T-helper 2 cell treated with Interferon-gamma antibody and Interleukin-4, amounts not matched to agents 5 μg/mL and 100 μg/mL, for 36 hours (primary cell): ENCODE measurements at regions not wholly inside any gene's neighbourhood (a gene's known extent, or its start where the extent isn't known, plus 50 kb on each side); places are given as distances from the start of the nearest gene placed in this dataset.
"Not testable (repeated sequence)": the region's sequence is repeated elsewhere in the genome, so short reads cannot be mapped to it uniquely, and the experiment has no call there.

ENCODE experiments used
- DNase-seq: peaks from one replicate; pipeline ENCODE4 v3.0.0; 2021; ENCODE audit warnings: low spot score
- H3K27ac Mint-ChIP-seq: one replicate; pipeline ENCODE4 v1.8.0; 2021; ENCODE audit warnings: mild to moderate bottlenecking, mixed read lengths
- H3K27me3 Mint-ChIP-seq: one replicate; pipeline ENCODE4 v1.8.0; 2021; ENCODE audit warnings: low read depth, mixed read lengths
- H3K36me3 Mint-ChIP-seq: one replicate; pipeline ENCODE4 v1.8.0; 2021; ENCODE audit warnings: low read depth, mixed read lengths
- H3K4me1 Mint-ChIP-seq: one replicate; pipeline ENCODE4 v1.8.0; 2021; ENCODE audit warnings: low read depth, mixed read lengths
- H3K4me3 Mint-ChIP-seq: one replicate; pipeline ENCODE4 v1.8.0; 2022; ENCODE audit warnings: mild to moderate bottlenecking, moderate library complexity, mixed read lengths
- H3K9me3 Mint-ChIP-seq: one replicate; pipeline ENCODE4 v1.8.0; 2021; ENCODE audit warnings: mixed read lengths

DNA sequence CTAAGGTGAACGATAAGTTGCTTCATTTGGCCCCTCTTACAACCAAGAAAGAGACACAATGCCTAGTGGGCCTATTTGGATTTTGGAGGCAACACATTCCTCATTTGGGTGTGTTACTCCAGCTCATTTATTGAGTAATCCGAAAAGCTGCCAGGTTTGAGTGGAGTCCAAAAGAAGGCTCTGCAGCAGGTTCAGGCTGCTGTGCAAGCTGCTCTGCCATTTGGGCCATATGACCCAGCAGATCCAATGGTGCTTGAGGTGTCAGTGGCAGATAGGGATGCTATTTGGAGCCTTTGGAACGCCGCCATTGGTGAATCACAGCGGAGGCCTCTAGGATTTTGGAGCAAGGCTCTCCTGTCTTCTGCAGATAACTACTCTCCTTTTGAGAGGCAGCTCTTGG, 176.4 kb downstream of the AKR1D1 start:
- H3K36me3 Mint-ChIP-seq, H3K27ac Mint-ChIP-seq, H3K4me3 Mint-ChIP-seq, DNase-seq, H3K4me1 Mint-ChIP-seq, H3K9me3 Mint-ChIP-seq, H3K27me3 Mint-ChIP-seq: not testable (repeated sequence)

DNA sequence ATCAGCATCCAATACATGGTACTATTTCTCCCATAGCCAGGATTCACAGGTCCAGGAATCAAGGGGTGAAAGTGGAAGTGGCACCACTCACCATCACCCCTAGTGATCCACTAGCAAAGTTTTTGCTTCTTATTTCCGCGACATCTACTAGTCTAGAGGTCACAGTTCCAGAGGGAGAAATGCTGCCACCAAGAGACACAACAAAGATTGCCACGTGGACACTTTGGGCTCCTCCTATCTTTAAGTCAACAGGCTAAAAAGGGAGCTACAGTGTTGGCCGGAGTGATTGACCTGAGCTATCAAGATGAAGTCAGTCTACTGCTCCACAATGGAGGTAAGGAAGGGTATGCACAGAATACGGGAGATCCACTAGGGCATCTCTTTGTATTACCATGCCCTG, 178.2 kb downstream of the AKR1D1 start:
- Mint-ChIP-seq H3K36me3 (no peaks in the 10 kb centered on the region), H3K27ac (no peak overlapping the region), H3K27me3 (no peaks in the 10 kb centered on the region)

GRCh38 chr7:138257459-138258196, 181.4 kb downstream of the AKR1D1 start:
- no peak for DNase-seq
- Mint-ChIP-seq H3K27me3 (no peaks in the 10 kb centered on the region), H3K27ac (no peak overlapping the region), H3K36me3 (no peaks in the 10 kb centered on the region), H3K4me1 (peaks cover 2% of the 10 kb centered on the region), H3K4me3 (no peak overlapping the region), H3K9me3 (no peaks in the 10 kb centered on the region)

More for the DNA sequence above, 178.2 kb downstream of the AKR1D1 start:
- Mint-ChIP-seq H3K4me3 (no peak overlapping the region), H3K4me1 (peaks cover 2% of the 10 kb centered on the region), H3K9me3 (peaks cover 3% of the 10 kb centered on the region)
- DNase-seq, result no peak

DNA sequence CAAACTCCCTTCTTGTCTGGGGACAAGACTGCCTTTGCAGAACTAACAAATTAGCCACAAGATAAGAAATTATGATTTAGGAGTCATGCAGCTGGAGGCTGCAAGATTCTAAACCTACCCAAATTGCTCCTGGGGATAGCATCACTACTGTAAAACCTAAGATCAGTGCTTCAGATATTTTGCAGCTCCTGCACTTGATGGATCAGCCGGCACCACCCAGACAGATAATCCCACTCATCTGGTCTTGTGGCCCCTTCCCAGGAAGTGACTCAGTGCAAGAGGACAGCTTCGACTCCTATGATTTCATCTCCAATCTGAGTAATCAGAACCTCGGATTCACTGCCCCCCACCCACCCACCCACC, 181.9 kb downstream of the AKR1D1 start:
- Mint-ChIP-seq H3K4me3 (no peak overlapping the region), H3K9me3 (no peaks in the 10 kb centered on the region), H3K27me3 (no peaks in the 10 kb centered on the region), H3K4me1 (peaks cover 2% of the 10 kb centered on the region), H3K27ac (no peak overlapping the region), H3K36me3 (no peaks in the 10 kb centered on the region)
- no peak for DNase-seq

GRCh38 chr7:138259675-138260074, 183.4 kb downstream of the AKR1D1 start:
- H3K27ac Mint-ChIP-seq, result no peak overlapping the region
- no peak for DNase-seq
- H3K36me3 Mint-ChIP-seq, result no peaks in the 10 kb centered on the region
- H3K27me3 Mint-ChIP-seq, result no peaks in the 10 kb centered on the region
- H3K9me3 Mint-ChIP-seq, result no peaks in the 10 kb centered on the region
- no peak overlapping the region for H3K4me3 Mint-ChIP-seq
- peaks cover 2% of the 10 kb centered on the region for H3K4me1 Mint-ChIP-seq

DNA sequence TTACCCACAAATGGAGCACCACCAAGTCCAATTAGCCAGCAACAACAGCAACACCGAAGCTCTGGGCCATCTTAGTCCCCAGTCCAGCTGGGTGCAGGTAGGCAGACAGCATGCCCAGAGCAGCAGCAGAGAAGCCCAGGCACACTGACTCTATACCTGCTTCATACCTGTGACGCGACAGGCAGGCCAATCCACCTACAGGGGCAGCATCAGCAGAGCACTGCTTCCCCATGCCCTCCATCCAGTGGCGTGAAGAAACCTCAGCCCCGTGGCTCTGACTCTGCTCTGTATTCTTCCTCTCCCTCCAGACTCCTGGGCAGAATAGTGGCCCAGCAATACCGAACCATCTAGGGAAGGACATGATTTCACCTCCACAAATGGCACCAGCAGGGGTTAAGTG, 191.7 kb downstream of the AKR1D1 start:
- no peaks in the 10 kb centered on the region for H3K27me3 Mint-ChIP-seq
- no peaks in the 10 kb centered on the region for H3K9me3 Mint-ChIP-seq
- H3K27ac Mint-ChIP-seq, result no peak overlapping the region
- H3K4me1 Mint-ChIP-seq, result no peaks in the 10 kb centered on the region
- no peak overlapping the region for H3K4me3 Mint-ChIP-seq
- no peaks in the 10 kb centered on the region for H3K36me3 Mint-ChIP-seq
- no peak for DNase-seq

DNA sequence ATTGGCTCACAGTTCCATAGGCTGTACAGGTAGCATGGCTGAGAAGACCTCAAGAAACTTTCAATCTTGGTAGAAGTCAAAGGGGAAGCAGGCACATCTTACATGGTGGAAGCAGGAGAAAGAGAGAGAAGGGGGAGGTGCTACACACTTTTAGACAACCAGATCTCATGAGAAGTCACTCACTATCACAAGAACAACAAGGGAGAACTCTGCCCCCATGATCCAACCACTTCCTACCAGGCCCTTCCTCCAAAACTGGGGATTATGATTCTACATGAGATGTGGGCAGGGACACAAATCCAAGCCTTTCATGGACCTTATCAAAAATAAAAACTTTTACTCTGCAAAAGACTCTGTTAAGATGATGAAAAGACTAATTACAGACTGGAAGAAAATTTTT, 183.2 kb upstream of the TRIM24 start:
- H3K36me3 Mint-ChIP-seq, result no peaks in the 10 kb centered on the region
- no peak overlapping the region for H3K27ac Mint-ChIP-seq
- no peak overlapping the region for H3K4me3 Mint-ChIP-seq
- H3K4me1 Mint-ChIP-seq, result no peaks in the 10 kb centered on the region
- no peaks in the 10 kb centered on the region for H3K27me3 Mint-ChIP-seq
- H3K9me3 Mint-ChIP-seq, result no peaks in the 10 kb centered on the region
- DNase-seq, result no peak

- no peak for DNase-seq
- Mint-ChIP-seq H3K4me3 (no peak overlapping the region), H3K27me3 (no peaks in the 10 kb centered on the region), H3K9me3 (no peaks in the 10 kb centered on the region), H3K36me3 (no peaks in the 10 kb centered on the region), H3K4me1 (no peaks in the 10 kb centered on the region), H3K27ac (no peak overlapping the region)
These were observed 181.5 kb upstream of the TRIM24 start for GRCh38 chr7:138278601-138279000.

DNA sequence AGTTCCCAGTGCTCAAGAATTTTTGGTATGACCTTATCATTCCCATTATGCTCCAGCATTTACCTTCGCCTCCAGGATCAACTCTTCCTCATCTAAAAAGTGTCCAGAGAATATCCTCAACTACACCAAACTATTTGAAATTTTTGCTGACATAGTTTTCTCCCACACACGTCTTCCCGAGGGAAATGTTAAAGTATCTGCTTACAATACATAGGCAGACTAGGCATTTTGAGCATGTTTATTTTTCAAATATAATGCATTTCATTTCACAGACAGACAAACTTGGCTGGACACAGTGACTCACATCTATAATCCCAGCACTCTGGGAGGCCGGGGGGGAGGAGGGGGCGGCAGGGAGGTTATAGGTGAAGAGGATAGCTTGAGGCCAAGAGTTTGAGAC, 177.1 kb upstream of the TRIM24 start:
- no peak overlapping the region for H3K4me3 Mint-ChIP-seq
- DNase-seq, result no peak
- no peaks in the 10 kb centered on the region for H3K36me3 Mint-ChIP-seq
- no peak overlapping the region for H3K27ac Mint-ChIP-seq
- H3K9me3 Mint-ChIP-seq, result no peaks in the 10 kb centered on the region
- H3K27me3 Mint-ChIP-seq, result no peaks in the 10 kb centered on the region
- no peaks in the 10 kb centered on the region for H3K4me1 Mint-ChIP-seq

DNA sequence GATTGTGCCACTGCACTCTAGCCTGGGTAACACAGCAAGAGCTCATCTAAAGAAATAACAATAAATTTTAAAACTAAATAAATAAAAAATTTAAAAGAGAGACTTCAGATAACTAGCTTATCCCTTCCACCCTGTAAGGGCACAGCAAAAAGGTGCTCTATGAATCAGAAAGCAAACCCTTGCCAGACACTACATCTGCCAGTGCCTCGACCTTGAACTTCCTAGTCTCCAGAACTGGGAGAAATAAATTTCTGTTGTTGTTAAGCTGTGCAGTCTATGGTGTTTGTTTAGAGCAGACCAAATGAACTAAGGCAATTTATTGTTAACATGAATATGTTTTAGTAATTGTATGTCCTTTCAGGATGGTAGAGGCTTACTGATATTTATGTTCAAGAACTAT, 174.9 kb upstream of the TRIM24 start:
- Mint-ChIP-seq H3K27ac (no peak overlapping the region), H3K9me3 (peaks cover 5% of the 10 kb centered on the region), H3K4me3 (no peak overlapping the region), H3K36me3 (no peaks in the 10 kb centered on the region), H3K27me3 (no peaks in the 10 kb centered on the region), H3K4me1 (no peaks in the 10 kb centered on the region)
- DNase-seq, result no peak

DNA sequence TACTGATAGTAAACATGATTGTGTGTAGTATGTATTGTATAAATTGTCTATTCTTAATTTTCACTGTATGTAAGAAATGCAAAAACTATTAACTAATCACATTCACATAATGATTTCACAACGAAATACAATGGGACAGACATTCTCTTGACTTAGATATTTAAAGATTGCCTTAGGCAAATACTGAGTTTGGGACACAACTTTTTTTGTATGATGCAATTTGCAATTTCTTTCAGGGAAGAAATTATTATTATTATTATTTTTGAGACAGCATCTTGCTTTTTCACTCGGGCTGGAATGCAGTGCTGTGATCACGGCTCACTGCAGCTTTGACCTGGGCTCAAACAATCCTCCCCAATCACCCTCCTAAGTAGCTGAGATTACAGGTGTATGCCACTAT, 173.2 kb upstream of the TRIM24 start:
- no peaks in the 10 kb centered on the region for H3K4me1 Mint-ChIP-seq

DNA sequence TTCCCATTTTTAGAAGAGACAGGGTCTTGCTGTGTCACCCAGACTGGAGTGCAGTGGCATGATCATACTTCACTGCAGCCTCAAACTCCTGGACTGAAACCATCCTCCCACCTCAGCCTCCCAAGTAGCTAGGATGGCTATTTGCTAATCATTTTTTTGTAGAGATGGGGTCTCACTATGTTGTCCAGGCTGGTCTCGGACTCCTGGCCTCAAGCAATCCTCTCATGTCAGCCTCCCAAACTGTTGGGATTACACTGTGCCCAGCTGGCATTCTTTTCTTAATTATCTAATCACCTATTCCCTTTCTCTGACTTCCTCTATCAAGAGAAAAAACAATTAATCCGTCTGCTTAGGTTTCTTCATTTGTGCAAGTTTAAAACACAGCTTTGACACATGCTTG, 172.5 kb upstream of the TRIM24 start:
- Mint-ChIP-seq H3K27ac (no peak overlapping the region), H3K4me1 (no peaks in the 10 kb centered on the region), H3K36me3 (no peaks in the 10 kb centered on the region), H3K4me3 (no peak overlapping the region), H3K27me3 (no peaks in the 10 kb centered on the region), H3K9me3 (peaks cover 5% of the 10 kb centered on the region)
- no peak for DNase-seq

More for the DNA sequence above, 173.2 kb upstream of the TRIM24 start:
- peaks cover 5% of the 10 kb centered on the region for H3K9me3 Mint-ChIP-seq
- DNase-seq, result no peak
- H3K36me3 Mint-ChIP-seq, result no peaks in the 10 kb centered on the region
- H3K27me3 Mint-ChIP-seq, result no peaks in the 10 kb centered on the region
- H3K27ac Mint-ChIP-seq, result no peak overlapping the region
- no peak overlapping the region for H3K4me3 Mint-ChIP-seq

- H3K36me3 Mint-ChIP-seq, result no peaks in the 10 kb centered on the region
- no peak for DNase-seq
- H3K27ac Mint-ChIP-seq, result no peak overlapping the region
- no peaks in the 10 kb centered on the region for H3K4me1 Mint-ChIP-seq
- no peaks in the 10 kb centered on the region for H3K27me3 Mint-ChIP-seq
- H3K9me3 Mint-ChIP-seq, result peaks cover 5% of the 10 kb centered on the region
- H3K4me3 Mint-ChIP-seq, result no peak overlapping the region
These were observed 171.0 kb upstream of the TRIM24 start for GRCh38 chr7:138289082-138289481.

DNA sequence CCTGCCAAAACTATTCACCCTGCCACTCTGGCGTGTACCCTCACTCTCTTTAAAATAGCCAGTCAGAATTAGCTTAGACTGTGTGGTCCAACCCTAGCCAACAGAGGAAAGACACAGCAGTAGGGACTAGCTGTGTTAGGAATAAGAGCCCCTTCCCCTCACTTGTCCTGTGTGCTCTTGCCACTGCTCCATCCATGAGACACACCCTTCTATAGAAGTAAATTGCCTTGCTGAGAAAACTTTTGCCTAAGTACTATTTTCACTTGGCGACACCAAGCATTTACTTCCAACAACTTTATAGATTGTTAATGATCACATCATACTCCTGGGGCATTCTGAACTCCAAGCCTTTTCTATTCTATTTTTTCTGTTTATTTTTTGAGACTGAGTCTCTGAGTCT, 170.2 kb upstream of the TRIM24 start:
- Mint-ChIP-seq H3K4me1 (no peaks in the 10 kb centered on the region), H3K4me3 (no peak overlapping the region), H3K27ac (no peak overlapping the region), H3K27me3 (no peaks in the 10 kb centered on the region), H3K9me3 (peaks cover 5% of the 10 kb centered on the region), H3K36me3 (no peaks in the 10 kb centered on the region)
- no peak for DNase-seq

GRCh38 chr7:138292951-138293350, 167.1 kb upstream of the TRIM24 start:
- Mint-ChIP-seq H3K4me1 (no peaks in the 10 kb centered on the region), H3K27me3 (no peaks in the 10 kb centered on the region), H3K4me3 (no peak overlapping the region), H3K36me3 (no peaks in the 10 kb centered on the region), H3K27ac (no peak overlapping the region), H3K9me3 (peaks cover 5% of the 10 kb centered on the region)
- DNase-seq, result no peak
